GM21619 (cell line): ENCODE measurements at regions not wholly inside any gene's neighbourhood (a gene's known extent, or its start where the extent isn't known, plus 50 kb on each side); places are given as distances from the start of the nearest gene placed in this dataset.

Experiments
- ATAC-seq: cut with Tn5 transposase; IDR thresholded peaks from one replicate; pipeline ENCODE4 v1.9.1; 2021; ENCODE audit not compliant: unreplicated experiment

- no peak for ATAC-seq
Observed at GRCh38 chr7:106774768-106775551, 90.1 kb upstream of the PIK3CG start.

- no peak for ATAC-seq
Observed at GRCh38 chr7:106775552-106775936, 89.5 kb upstream of the PIK3CG start.

DNA sequence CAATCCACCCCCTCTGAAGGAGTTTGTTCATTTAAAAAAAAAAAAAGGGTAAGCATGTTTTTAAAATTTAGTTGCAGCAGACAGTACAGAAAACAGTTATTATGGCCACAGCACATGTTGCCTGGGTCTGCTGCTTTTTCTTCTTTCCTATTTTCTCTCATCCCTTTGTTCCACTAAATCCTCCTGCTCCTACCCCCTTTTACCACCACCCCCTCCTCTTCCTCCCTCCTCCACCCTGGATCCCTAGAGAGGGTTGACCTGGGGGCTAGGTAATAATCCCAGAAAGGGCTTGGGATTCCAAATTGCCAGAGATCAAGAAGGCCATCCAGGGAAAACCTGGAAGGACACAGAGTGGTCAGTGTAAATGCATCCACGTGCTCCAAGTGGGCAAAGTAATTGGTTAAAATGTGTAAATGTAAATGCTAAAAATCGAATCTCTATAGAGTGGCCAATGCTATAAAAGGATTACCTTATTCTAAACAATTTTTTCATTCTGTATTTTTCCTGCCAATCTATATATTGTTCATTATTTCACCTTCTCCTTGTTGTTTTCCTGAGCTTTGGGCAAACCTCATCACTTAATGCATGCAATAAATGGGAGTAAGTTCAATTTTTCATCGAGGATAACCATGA, 89.0 kb upstream of the PIK3CG start:
- no peak for ATAC-seq

DNA sequence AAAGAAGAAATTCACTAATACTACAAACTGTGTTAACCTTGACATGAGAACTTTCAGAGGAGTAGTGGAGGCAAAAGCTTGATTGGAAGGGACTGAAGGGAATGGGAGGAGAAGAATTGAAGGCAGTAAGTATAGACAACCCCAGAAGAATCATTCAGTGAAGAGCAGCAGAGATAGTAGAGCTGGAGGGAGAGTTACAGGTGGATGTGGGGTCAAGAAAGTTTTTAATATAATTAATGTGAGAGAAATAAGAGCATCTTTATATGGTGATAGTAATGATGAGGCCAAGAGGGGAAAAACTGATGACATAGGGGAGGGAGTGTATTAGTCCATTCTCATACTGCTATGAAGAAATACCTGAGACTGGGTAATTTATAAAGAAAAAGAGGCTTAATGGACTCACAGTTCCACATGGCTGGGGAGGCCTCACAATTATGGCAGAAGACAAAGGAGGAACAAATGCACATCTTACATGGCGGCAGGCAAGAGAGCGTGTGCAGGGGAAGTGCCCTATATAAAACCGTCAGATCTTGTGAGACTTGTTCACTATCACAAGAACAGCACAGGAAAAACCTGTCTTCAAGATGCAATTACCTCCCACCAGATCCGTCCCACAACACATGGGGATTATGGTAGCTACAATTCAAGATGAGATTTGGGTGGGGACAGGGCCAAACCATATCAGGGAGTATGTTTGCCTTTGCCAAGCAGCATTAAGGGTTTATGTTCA, 88.3 kb upstream of the PIK3CG start:
- no peak for ATAC-seq

DNA sequence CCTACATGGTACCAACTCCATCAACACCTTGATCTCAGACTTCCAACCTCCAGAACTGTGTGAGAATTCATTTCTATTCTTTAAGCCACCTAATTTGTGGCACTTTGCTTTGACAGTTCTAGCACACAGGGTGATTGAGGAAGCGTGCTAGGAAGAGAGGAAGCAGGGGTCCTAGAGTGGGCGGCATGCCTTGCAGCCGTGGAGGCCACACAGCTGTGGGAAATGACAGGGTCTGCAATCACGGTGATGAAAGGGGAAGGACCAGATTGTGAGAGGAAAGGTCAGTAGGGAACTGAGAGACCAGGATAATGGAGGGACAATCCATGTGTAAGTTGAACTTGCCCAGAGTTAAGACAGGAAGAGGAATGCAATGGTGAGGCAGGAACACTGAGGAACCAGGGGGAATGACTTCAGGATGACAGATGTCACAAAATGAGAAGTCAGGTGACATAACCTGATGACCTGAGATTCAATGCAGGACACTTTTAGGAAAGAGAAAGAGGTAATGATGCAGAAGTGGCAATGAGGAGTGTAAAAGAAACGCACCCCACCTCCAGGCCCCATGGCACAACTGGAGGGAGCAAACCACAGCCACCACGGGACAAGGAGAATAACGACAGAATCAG, 87.3 kb upstream of the PIK3CG start:
- ATAC-seq = no peak

GRCh38 chr7:106778656-106779250, 86.3 kb upstream of the PIK3CG start:
- ATAC-seq = no peak

- ATAC-seq = no peak
Observed at GRCh38 chr7:106779877-106780276, 85.2 kb upstream of the PIK3CG start.

- no peak for ATAC-seq
Observed at GRCh38 chr7:106781007-106781406, 84.1 kb upstream of the PIK3CG start.

DNA sequence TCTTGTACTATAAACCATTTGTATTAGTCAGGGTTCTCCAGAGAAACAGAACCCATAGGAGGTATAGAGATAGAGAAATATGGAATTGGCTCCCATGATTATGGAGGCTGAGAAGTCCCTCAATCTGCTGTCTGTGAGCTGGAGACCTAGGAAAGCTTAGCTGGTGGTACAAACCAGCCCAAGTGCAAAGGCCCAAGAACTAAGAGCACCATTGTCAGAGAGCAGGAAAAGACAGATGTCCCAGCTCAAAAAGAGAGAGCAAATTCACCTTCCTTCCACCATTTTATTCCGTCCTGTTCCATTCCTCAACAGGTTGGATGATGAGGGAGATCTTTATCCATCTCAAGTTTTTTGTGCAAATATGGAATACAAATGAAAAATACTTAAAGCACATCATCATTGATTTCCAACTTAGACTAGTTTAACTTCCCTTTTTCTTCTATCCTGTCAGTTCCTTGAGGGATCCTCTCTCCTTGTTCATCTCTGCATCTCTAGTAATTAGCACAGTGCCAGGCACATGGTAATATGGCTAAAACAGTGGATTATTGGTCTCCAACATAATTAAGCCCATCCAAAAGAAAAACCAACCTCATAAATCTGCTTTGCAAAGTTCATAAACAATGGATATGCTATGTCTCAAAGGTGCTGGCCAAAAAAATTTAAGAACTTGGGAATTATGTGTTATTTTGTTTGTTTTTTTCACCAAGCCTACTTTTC, 83.1 kb upstream of the PIK3CG start:
- ATAC-seq = no peak

GRCh38 chr7:106783286-106783685, 81.8 kb upstream of the PIK3CG start:
- ATAC-seq = no peak

DNA sequence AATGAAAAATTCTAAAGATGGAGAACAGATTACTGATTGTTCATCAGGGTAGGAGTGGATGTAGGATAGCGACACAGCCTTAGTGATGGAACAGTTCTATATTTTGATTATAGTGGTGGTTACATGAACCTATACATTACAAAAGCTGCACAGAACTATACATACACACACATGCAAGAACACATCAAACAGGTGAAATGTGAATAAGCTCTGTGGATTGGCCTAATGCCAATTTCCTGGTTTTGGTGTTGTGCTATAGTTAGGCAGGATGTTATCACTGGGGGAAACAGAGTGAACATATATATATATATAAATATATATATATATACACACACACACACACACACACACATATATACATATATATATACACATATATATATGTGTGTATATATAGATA, 76.4 kb upstream of the PIK3CG start:
- no peak for ATAC-seq

DNA sequence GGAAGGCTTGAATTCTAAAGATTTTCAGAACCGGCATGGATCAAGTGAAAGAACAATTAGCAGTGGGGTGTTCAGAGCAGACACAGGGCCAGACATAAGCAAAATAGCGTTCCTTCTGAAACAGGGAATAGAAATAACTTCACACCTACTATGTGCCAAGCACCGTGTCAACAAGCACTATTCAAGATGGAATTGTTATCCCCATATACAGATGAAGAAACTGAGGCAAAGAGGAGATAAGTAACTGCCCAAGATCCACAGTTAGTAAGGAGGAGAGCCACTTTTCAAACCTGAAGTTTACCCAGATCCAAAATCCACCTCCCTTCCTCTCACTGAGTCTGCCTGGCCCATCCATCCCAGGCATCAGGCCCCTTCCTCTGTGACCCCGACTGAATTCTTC, 73.6 kb upstream of the PIK3CG start:
- ATAC-seq = no peak

DNA sequence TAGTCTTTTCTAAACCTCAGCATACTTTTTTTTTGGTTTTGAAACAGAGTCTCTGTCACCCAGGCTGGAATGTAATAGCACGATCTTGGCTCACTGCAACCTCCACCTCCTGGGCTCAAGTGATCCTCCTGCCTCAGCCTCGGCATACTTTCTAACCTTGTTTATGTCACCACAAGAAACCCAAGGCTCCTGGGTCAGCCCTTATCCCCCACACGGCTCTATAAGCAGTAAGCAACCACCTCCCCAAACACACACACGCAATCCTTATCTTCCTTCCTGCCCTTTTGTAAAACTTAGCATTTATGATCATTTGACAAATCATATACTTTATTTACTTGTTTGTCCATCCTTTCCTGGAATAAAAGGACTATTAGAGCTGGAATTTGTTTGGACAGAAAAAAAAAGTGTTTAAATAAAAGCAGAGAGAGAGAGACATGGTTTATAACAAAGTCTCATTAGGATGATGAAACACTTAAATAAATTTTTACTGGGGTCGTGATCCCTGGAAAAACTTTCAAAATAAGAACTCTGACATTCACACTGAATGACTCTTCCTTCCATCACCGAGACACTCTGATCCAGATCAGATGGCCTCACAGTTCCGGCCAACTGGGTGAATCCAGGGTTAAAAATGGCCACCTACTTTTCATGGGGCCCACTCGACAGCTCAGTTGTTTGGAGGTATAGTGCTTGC, 72.7 kb upstream of the PIK3CG start:
- ATAC-seq = no peak

- ATAC-seq = no peak
Observed at GRCh38 chr7:106793015-106793975, 71.8 kb upstream of the PIK3CG start.

GRCh38 chr7:106794276-106795083, 70.6 kb upstream of the PIK3CG start:
- no peak for ATAC-seq

- ATAC-seq = no peak
Observed at GRCh38 chr7:106795084-106795876, 69.8 kb upstream of the PIK3CG start.

GRCh38 chr7:106795877-106796231, 69.2 kb upstream of the PIK3CG start:
- ATAC-seq = no peak
